ENCODE measurements at regions not wholly inside any gene's neighbourhood (a gene's known extent, or its start where the extent isn't known, plus 50 kb on each side); places are given as distances from the start of the nearest gene placed in this dataset.

DNA sequence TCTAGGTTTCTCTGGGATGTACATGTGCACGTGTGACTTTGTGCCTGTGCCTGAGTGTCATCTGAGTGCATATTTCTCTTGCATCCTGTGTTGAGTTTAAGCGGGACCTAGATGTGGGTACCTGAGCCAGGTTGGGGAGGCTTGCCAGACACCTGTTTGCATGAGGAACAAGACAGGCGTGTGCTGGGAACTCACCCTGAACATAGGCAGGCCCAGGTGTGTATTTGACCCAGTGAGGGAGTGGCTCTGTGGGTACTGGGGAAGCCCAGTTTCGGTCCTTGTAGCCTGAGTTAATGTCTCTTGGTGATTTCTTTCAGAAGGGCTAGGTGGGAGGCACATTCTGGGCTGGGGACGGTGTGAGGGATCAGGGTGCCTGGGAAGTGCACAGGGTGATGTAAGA, 98.6 kb downstream of the TMEM170B start:
- H3K4me2 ChIP-seq (ENCODE audit: low read depth, low read length): no peak overlapping the region
- no peak overlapping the region for H3K18ac ChIP-seq (ENCODE audit: low read depth, low read length)
- ChIA-PET POLR2A (ENCODE audit: unreplicated experiment) (no interaction called here), CTCF (no interaction called here)
- no peak overlapping the region for H3K27ac ChIP-seq (ENCODE audit: insufficient read depth, low read length)
- no peak overlapping the region for H3K23ac ChIP-seq (ENCODE audit: low read depth, low read length)
- peak overlapping the region; percentile 39; the same call in 1 of the 2 replicates for H4K91ac ChIP-seq (ENCODE audit: insufficient read depth, low read depth, low read length)
- no peak overlapping the region; the same call in 2 of the 3 replicates for H2BK15ac ChIP-seq (ENCODE audit: low read depth, low read length)
- no peaks in the 10 kb centered on the region for H3K9me3 ChIP-seq (ENCODE audit: control insufficient read depth, insufficient read depth, low read length)
- dilution Hi-C loops (cut with HindIII; ENCODE audit: low sequenced_read_pairs, unreplicated experiment) (no loop called here), intact Hi-C loops (cut with micrococcal nuclease) (no loop called here), in situ Hi-C loops (cut with MboI; ENCODE audit: low sequenced_read_pairs) (no loop called here)
- H4K8ac ChIP-seq (ENCODE audit: low read depth in 2 of 2, low read length in 2 of 2): peak overlapping the region in 1 of 2 experiments; percentile 24; a peak in 1 of 4 replicates
- no peak overlapping the region for H2AK9ac ChIP-seq (replicated peaks; ENCODE audit: low read depth, low read length, poor library complexity)
- no peak overlapping the region for H3K4me3 ChIP-seq (ENCODE audit: insufficient read depth, low read depth, low read length)
- BruUV-seq (replicated peaks): no TSS peak
- no peak overlapping the region for H3K56ac ChIP-seq (ENCODE audit: extremely low read depth, insufficient read depth, low read length)
- H3K9ac ChIP-seq (ENCODE audit: low read depth, low read length): no peak overlapping the region
- H2BK5ac ChIP-seq (ENCODE audit: low read depth, low read length, poor library complexity, severe bottlenecking): no peak overlapping the region
- no peaks in the 10 kb centered on the region for H4K20me1 ChIP-seq (ENCODE audit: insufficient read depth, low read length)
- H2AK5ac ChIP-seq (ENCODE audit: low read depth, low read length): peak overlapping the region; percentile 23; the same call in 1 of the 2 replicates
- DNase-seq (no peak), ATAC-seq (ENCODE audit: low read depth) (no peak)
- peaks cover 12% of the 10 kb centered on the region for H3K4me1 ChIP-seq (ENCODE audit: control insufficient read depth, insufficient read depth, low read length)
- no peaks in the 10 kb centered on the region; a peak in 1 of 4 replicates for H3K79me1 ChIP-seq (ENCODE audit: low read depth in 1 of 2, low read length in 2 of 2)
- H2BK20ac ChIP-seq (ENCODE audit: low read depth, low read length): peak overlapping the region; percentile 77; the same call in 1 of the 2 replicates
- peak overlapping the region; percentile 7 for H3K4ac ChIP-seq (ENCODE audit: low read depth, low read length)
- no peak for TF ChIP-seq MAFK (IDR thresholded peaks at IDR 0.05; ENCODE audit: low read depth, low read length)
- no peak for TF ChIP-seq USF2 (IDR thresholded peaks at IDR 0.05; ENCODE audit: low read depth, low read length)
- H2BK120ac ChIP-seq (ENCODE audit: low read depth, low read length): peak overlapping the region; percentile 44
- H2AFZ ChIP-seq (replicated peaks; ENCODE audit: low read length, poor library complexity): peak overlapping the region; percentile 4
- H3K9me1 ChIP-seq (ENCODE audit: insufficient read depth, low read length): peaks cover 23% of the 10 kb centered on the region
- WGBS, 2 experiments (ENCODE audit: extremely low coverage in 2 of 2, insufficient read length in 1 of 2): 100% methylated on average over 2 of the region's 5 CpGs; no CpG with 5 or more reads in 1 of the 2 experiments
- no peaks in the 10 kb centered on the region for H3K27me3 ChIP-seq (ENCODE audit: control insufficient read depth, insufficient read depth, low read length)
- H3K14ac ChIP-seq (replicated peaks; ENCODE audit: low read depth, low read length): no peak overlapping the region
- no peaks in the 10 kb centered on the region for H3K36me3 ChIP-seq (ENCODE audit: control insufficient read depth, insufficient read depth, low read length)
- no peak overlapping the region for H4K5ac ChIP-seq (ENCODE audit: low read depth, low read length)
